GM21447 (cell line): ENCODE measurements at regions not wholly inside any gene's neighbourhood (a gene's known extent, or its start where the extent isn't known, plus 50 kb on each side); places are given as distances from the start of the nearest gene placed in this dataset.
A peak's percentile ranks its signal among the peaks of the same experiment; 100 is the strongest.
"Not testable (repeated sequence)": the region's sequence is repeated elsewhere in the genome, so short reads cannot be mapped to it uniquely, and the experiment has no call there.

Source experiments
- ATAC-seq: cut with Tn5 transposase; IDR thresholded peaks from one replicate; pipeline ENCODE4 v1.9.1; 2021; ENCODE audit not compliant: unreplicated experiment

GRCh38 chr2:13515254-13515653 is 798.5 kb downstream of the TRIB2 start:
- no peak for ATAC-seq

DNA sequence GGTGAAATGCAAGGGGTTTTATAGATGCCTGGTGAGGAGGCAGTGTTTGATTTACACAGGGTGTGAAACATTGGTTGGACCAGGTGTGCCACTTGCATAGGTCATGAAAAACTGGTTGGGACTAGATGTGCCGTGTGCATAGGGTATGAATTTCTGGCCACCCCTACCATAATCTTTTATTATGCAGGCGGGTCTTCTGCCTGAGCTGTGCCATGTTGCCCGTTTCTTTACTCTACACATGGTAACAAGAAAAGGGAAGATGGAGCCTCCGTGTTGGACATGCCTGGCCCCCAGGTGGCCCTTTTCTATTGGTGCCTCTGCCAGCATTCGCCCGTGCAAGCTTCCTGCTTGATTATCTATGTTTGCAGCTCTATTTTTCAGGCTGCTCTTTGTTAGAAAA is 805.4 kb downstream of the TRIB2 start:
- ATAC-seq: no peak

DNA sequence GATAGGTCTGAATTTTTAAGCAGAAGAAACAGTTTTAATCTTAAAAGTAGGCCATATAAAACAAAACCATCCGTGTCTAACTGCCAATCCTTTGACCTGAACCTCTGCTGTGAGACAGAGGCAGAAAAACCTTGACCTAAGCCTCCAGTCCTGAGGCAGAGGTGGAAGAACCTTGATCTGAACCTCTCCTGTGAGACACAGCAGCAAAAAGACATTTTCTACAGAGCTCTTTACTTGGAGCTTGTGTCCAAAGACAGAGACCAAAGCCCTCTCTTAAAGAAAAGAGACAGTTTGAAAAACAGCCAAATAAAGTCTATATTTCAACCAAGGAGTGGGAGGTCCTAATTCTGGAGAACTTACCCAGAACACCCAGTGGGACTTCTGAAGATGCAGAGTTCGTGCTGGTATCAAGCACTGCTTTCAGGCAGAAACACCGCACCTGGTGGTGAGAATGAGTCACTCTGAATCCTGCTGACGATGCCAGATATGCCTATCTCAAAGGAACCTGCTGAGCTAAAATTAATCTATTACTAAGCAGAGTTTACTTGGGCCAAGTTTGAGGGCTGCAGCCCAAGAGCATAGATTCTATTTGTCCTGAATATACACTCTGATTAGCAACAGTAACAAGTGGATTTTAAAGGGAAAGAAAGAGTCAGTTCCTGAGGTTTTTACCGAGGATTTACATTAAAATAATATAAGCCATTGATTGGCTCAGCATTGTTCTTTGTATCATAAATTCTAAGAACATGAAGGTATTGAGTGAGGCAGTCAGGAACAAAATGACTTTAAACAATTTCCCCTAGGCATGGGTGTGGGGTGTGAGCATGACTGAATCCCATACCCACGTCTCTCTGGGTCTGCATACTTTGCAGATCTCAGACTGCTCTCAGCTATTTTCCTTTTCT is 806.4 kb downstream of the TRIB2 start:
- peak; percentile 85 for ATAC-seq

DNA sequence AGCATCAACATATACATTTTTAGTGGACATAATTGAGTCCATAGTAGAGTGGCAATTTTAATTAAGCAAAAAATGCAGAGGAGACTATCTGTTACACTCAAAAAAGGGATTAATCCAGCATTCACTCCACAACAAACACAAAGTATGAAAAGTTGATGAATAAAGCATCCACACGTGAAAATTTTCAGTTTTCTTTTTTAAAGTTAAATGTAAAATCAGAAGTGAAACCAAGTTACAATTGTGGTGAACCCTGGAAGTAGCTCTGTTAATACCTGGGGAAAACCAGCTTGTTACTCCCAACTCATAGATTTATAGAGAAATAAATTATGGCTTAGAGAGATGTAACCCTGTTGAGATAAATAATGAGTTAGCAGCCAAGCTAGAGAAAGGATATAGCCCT is 807.8 kb downstream of the TRIB2 start:
- ATAC-seq: no peak

GRCh38 chr2:13531735-13532410 is 815.1 kb downstream of the TRIB2 start:
- not testable (repeated sequence) for ATAC-seq

GRCh38 chr2:13532781-13533523 is 816.2 kb downstream of the TRIB2 start:
- not testable (repeated sequence) for ATAC-seq

DNA sequence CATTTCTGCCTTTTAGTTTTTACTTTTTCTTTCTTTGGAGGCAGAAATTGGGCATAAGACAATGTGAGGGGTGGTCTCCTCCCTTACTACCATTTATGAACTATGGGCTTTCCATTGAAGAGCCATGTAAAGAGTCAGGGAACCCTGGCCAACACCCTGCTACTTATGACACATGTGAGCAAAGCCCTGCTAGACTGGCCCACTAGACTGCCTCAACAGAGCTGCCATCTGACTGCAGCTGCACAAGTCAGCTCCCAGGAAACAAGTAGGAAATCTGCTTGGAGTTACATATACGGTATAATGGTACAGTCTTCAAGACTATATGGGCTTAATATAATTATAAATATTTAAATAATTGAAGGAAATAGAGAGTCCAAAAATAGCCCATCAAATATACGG is 816.8 kb downstream of the TRIB2 start:
- no peak for ATAC-seq

GRCh38 chr2:13536941-13537340 is 820.2 kb downstream of the TRIB2 start:
- no peak for ATAC-seq

DNA sequence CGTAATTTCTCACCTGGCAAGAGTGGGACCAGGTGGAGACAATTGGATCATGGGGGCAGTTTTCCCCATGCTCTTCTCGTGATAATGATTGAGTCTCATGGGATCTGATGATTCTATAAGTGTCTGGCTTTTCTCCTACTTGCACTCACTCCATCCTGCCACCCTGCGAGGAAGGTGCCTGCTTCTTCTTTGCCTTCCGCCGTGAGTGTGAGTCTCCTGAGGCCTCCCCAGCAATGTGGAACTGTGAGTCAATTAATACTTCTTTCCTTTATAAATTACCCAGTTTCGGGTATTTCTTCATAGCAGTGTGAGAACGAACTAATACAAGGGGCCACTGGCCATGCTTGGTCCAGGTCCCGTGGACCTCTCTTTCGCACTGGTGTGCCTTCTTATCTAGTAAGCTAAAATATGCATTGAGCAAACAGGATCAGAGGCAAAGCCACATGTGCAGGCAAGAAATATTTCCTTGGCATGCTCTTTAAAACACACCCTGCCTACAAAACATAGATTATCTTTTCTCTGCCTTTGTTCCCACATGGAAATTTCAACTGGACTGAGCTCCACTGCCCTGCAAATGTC is 821.1 kb downstream of the TRIB2 start:
- no peak for ATAC-seq

DNA sequence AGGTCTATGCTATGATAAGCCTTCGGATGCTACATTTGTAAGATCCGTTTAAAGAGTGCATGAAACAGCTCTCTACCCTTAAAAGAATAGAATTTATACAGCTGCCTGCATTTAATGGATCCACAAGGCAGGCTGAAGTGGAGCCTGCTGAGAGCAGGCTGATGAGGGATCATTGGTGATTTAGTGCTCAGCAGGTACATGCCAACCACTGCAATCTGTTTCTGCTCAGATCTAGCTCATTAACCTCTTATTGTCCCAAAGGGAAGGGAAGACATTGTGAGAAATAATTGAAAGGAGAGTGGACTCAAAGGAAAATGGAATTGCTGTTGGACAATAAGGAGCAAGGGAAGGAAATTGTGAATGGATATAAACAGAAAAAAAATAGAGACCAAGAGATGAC is 822.6 kb downstream of the TRIB2 start:
- no peak for ATAC-seq

DNA sequence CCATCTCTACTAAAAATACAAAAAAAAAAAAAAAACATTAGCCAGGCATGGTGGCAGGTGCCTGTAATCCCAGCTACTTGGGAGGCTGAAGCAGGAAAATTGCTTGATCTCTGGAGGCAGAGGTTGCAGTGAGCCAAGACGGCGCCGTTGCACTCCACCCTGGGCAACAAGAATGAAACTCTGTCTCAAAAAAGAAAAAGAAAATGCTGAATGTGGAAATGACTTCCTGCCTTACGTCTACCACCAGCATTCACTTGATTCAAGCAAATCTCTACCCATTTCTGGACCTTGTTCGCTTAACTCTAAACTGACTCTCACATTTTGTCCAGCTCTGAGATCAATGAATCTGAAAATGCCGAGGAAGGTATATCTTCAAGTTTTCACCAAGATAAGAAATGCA is 825.3 kb downstream of the TRIB2 start:
- no peak for ATAC-seq

DNA sequence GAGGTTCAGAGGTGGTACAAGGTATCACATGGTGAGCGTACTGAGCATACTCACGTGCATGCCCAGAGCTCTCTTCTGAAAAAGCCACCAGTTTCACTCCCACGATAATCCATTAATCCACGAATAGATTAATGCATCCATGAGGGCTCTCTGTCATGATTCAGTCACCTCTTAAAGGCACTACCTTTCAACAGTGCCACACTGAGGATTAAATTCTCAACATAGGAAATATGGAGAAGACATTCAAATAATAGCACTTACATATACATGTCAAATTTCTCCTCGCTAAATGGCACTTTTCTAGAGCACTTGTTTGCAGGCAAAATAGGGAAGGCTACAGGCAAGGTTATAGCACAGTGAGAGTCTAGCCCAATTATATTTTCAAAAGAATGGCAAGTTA is 825.9 kb downstream of the TRIB2 start:
- ATAC-seq: no peak

DNA sequence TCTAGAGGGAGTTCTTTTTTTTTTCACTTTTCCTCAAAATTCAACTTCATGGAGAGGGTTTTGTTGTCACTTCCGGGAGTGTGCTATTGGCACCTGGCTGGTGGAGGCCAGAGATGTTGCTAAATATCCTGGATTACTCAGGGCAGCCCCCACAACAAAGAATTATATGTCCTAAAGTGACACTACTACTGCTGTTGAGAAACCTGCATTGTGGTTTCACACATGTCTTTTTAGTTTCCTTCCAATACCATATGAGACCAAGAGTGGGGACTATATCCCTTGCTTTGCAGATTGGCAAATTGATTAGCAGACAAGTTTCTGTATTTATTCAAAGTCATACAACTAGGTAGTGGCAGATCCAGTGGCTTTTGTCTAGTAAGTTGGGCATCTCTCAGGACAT is 826.8 kb downstream of the TRIB2 start:
- ATAC-seq: peak; percentile 66

DNA sequence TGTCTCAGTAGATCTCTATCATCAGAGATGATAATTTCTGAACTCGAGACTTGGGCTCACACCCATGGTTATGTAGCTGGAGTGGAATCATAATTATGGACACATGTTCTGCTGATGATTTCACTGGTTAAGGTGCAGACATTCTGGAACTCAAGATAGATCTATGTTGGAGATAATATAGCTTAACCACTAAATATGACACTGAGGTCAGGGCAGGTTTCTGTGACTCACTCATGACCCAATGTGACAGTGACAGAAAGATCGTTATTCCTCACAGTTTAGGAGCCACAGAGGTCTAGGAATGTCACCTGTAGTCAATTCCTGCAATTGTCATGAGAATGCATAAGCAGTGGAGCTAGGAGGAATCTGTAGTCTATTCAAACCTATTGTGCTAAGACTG is 828.6 kb downstream of the TRIB2 start:
- no peak for ATAC-seq

- ATAC-seq: no peak
Observed at GRCh38 chr2:13546131-13546530, 829.4 kb downstream of the TRIB2 start.

- ATAC-seq: no peak
Observed at GRCh38 chr2:13550285-13551231, 833.8 kb downstream of the TRIB2 start.

- ATAC-seq: no peak
Observed at GRCh38 chr2:13558368-13558767, 841.6 kb downstream of the TRIB2 start.

DNA sequence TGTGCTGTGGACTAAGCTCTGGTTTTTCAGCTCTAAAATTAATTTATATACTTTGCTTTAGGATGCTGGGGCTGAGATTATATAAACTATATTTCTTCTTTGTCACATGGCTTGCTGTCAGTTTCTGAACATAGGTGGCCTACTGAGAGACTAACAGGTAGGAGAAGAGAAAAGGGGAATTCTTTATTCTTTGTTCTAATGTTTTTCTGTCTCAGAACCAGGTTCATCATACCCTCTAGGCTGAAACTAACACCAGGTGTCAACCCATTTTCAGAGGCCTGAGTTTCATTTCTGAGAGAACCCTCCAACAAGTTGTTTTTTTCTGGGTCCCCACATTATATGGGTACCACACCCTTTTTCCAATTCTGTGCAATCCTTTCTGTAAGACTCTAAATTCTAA is 843.6 kb downstream of the TRIB2 start:
- peak; percentile 58 for ATAC-seq

DNA sequence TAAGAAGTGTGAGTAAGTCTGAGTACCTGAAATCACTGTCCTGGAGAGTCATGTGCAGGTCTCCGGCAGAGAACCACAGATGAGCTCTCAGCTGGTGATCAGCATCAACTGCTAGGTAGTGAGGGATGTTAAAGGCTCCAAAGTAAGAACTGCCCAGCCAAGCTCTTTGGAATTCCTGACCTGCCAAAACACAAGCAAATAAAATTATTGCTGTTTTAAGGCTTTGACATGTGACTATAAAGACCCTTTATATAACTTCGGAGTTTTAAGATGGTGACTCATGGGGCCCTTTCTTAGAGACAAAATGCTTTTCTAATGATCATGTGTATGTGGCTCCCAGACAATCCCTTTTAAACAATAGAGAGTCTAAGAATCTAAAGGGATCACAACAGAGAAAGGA is 855.7 kb downstream of the TRIB2 start:
- ATAC-seq: no peak

DNA sequence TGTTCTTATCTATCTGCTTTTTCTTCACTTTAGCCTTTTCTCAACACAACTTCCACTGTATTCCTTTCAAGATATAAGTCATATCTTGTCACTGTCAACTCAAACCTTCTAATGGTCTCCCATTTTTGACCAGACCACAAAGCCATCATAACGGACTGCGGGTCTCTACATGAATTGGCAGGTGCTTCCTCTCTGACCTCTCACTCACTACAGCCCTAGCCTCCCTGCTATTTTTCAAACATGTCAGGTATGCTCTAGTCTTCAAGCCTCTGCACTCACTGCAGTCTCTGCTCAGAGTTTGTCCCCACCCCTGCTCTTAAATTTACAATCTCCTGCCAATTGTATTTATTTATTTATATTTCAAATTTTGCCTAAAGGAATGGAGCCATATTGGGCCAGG is 858.1 kb downstream of the TRIB2 start:
- ATAC-seq: no peak
